CD8-positive, alpha-beta memory T cell (primary cell): ENCODE measurements at regions not wholly inside any gene's neighbourhood (a gene's known extent, or its start where the extent isn't known, plus 50 kb on each side); places are given as distances from the start of the nearest gene placed in this dataset.
A peak's percentile ranks its signal among the peaks of the same experiment; 100 is the strongest.

Source experiments
- CTCF ChIA-PET: fragments of 350-600 bp; sonication (Branson Sonifier 250); formaldehyde crosslinking; loops from one replicate; lab custom pipeline; 2021; ENCODE audit warnings: antibody characterized with exemption; lab: Charles Lee
- POLR2A ChIA-PET: fragments of 350-600 bp; sonication (Branson Sonifier 250); formaldehyde crosslinking; loops from one replicate; lab custom pipeline; 2021; ENCODE audit warnings: antibody characterized with exemption; lab: Charles Lee
- DNase-seq, 5 donors: peaks; one replicate each; pipeline versions ENCODE4 v3.0.0 to v3.0.0-alpha.2; 2020 to 2022; ENCODE audit warnings: mixed read lengths in 1 of 5
- H3K27ac ChIP-seq: one replicate; pipeline ENCODE4 v1.7.0; 2013; ENCODE audit warnings: low read depth, mild to moderate bottlenecking, low read length, moderate library complexity
- H3K27me3 ChIP-seq: 2 replicates; pipeline ENCODE4 v1.7.0; 2013; ENCODE audit warnings: low read length, mild to moderate bottlenecking; ENCODE audit not compliant: insufficient read depth, poor library complexity, severe bottlenecking
- H3K36me3 ChIP-seq: 2 replicates; pipeline ENCODE4 v1.7.0; 2013; ENCODE audit warnings: mild to moderate bottlenecking, low read length, moderate library complexity; ENCODE audit not compliant: insufficient read depth
- H3K4me1 ChIP-seq: 2 replicates; pipeline ENCODE4 v1.7.0; 2013; ENCODE audit warnings: mild to moderate bottlenecking, low read length, moderate library complexity; ENCODE audit not compliant: insufficient read depth
- H3K4me3 ChIP-seq: 2 replicates; pipeline ENCODE4 v1.7.0; 2013; ENCODE audit warnings: mild to moderate bottlenecking, low read length
- H3K9me3 ChIP-seq: 2 replicates; pipeline ENCODE4 v1.7.0; 2013; ENCODE audit warnings: mild to moderate bottlenecking, low read length
- H3K27ac Mint-ChIP-seq, 8 donors: one replicate each; pipeline ENCODE4 v1.8.0; 2020 to 2021; ENCODE audit warnings: mixed read lengths in 8 of 8, mild to moderate bottlenecking in 6 of 8, inconsistent platforms in 3 of 8, moderate library complexity in 3 of 8
- H3K27me3 Mint-ChIP-seq, 2 donors: one replicate each; pipeline ENCODE4 v1.8.0; 2020 to 2021; ENCODE audit warnings: mixed read lengths in 2 of 2, mild to moderate bottlenecking in 1 of 2, moderate library complexity in 1 of 2
- H3K36me3 Mint-ChIP-seq, 3 donors: one replicate each; pipeline ENCODE4 v1.8.0; 2020 to 2021; ENCODE audit warnings: mixed read lengths in 3 of 3, inconsistent platforms in 1 of 3, mild to moderate bottlenecking in 1 of 3
- H3K4me1 Mint-ChIP-seq, 3 donors: one replicate each; pipeline ENCODE4 v1.8.0; 2020 to 2021; ENCODE audit warnings: mixed read lengths in 3 of 3, inconsistent platforms in 1 of 3, mild to moderate bottlenecking in 1 of 3
- H3K4me3 Mint-ChIP-seq, 7 donors: one replicate each; pipeline ENCODE4 v1.8.0; 2020 to 2021; ENCODE audit warnings: mixed read lengths in 7 of 7, mild to moderate bottlenecking in 6 of 7, moderate library complexity in 4 of 7, inconsistent platforms in 2 of 7
- H3K9me3 Mint-ChIP-seq, 5 donors: one replicate each; pipeline ENCODE4 v1.8.0; 2020 to 2022; ENCODE audit warnings: mixed read lengths in 5 of 5, mild to moderate bottlenecking in 3 of 5, moderate library complexity in 2 of 5, inconsistent platforms in 1 of 5

- CTCF ChIA-PET, result no interaction called here
- H3K4me3 ChIP-seq, result no peak overlapping the region
- H3K4me1 Mint-ChIP-seq, result peaks cover 0 to 2% (median 2%) of the 10 kb centered on the region in 3 donors
- H3K9me3 Mint-ChIP-seq, result no peaks in the 10 kb centered on the region
- H3K27me3 ChIP-seq, result no peaks in the 10 kb centered on the region
- H3K27ac ChIP-seq, result no peak overlapping the region
- no peaks in the 10 kb centered on the region for H3K36me3 ChIP-seq
- peaks cover 12 to 17% of the 10 kb centered on the region in 2 donors for H3K27me3 Mint-ChIP-seq
- H3K9me3 ChIP-seq, result no peaks in the 10 kb centered on the region
- peaks cover 0 to 5% (median 0%) of the 10 kb centered on the region in 3 donors for H3K36me3 Mint-ChIP-seq
- POLR2A ChIA-PET, result no interaction called here
- DNase-seq, result no peak
- no peaks in the 10 kb centered on the region for H3K4me1 ChIP-seq
- H3K27ac Mint-ChIP-seq, result no peak overlapping the region
- no peak overlapping the region for H3K4me3 Mint-ChIP-seq
Measured at GRCh38 chr2:216560838-216561270, 62.2 kb downstream of the RPL37A start.

DNA sequence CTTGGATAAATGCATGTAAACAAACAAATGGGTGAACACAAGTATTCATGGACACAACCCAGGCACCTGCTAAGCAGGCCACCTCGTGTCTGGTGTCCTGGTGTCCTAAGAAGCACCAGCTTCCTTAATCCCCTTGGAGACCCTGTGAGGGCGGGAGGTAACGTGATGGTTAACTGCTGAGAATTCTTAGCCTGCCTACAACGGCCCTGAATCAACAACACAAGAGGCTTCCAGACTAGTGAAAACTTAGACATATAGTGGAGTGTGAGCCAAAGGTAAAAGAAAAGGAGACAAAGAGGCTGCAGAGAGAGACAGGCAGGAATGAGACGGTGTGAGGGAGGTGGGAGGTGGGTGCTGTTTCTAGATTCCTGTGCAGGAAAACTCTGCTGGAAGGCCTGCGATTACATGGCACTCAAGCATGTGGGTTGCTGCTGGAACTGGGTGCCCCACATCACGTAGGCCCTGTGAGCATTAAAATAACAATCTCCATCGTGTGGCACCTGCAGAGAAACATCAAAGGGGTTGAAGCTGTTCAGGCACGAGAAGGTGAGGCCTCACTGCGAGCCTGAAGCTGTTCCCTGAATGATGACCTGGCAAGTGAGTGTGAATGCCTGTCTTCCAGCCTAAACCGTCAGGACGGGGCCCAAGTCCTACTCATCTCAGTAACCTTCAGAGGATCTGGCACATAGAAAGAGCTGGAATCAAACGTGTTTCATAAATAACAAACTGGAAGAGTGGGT, 64.2 kb downstream of the RPL37A start:
- Histone ChIP-seq H3K27ac (no peak overlapping the region), H3K4me3 (no peak overlapping the region), H3K36me3 (no peaks in the 10 kb centered on the region), H3K9me3 (no peaks in the 10 kb centered on the region), H3K27me3 (no peaks in the 10 kb centered on the region), H3K4me1 (no peaks in the 10 kb centered on the region)
- H3K9me3 Mint-ChIP-seq, result no peaks in the 10 kb centered on the region
- H3K27ac Mint-ChIP-seq, result no peak overlapping the region
- CTCF ChIA-PET, result no interaction called here
- no peak for DNase-seq
- no peaks in the 10 kb centered on the region for H3K4me1 Mint-ChIP-seq
- peaks cover 0 to 5% (median 0%) of the 10 kb centered on the region in 3 donors for H3K36me3 Mint-ChIP-seq
- peaks cover 14 to 22% of the 10 kb centered on the region in 2 donors for H3K27me3 Mint-ChIP-seq
- H3K4me3 Mint-ChIP-seq, result no peak overlapping the region
- POLR2A ChIA-PET, result no interaction called here

DNA sequence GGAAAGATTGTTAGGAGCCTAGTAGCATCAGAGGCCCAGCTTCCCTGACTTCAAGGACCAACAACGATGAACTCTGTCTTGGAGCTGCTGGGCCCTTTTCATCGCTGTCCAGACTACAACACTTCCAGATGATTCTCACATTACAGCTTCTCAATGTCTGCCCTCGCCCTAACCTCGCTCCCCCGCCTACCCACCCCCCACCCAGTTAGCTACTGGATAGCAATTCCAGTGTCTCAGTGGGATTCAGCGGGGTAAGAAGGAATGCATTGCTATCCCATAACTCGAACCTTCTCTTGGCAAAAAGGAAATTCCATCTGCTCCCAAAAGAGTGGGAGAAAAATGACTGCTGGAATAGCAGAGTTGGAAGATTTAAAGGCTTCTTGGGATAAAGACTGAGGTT, 65.0 kb downstream of the RPL37A start:
- no peak for DNase-seq
- Histone ChIP-seq H3K9me3 (no peaks in the 10 kb centered on the region), H3K27ac (no peak overlapping the region), H3K4me1 (no peaks in the 10 kb centered on the region), H3K36me3 (no peaks in the 10 kb centered on the region), H3K4me3 (no peak overlapping the region), H3K27me3 (no peaks in the 10 kb centered on the region)
- CTCF ChIA-PET, result no interaction called here
- no peaks in the 10 kb centered on the region for H3K4me1 Mint-ChIP-seq
- peaks cover 0 to 5% (median 0%) of the 10 kb centered on the region in 3 donors for H3K36me3 Mint-ChIP-seq
- POLR2A ChIA-PET, result no interaction called here
- H3K4me3 Mint-ChIP-seq, result no peak overlapping the region
- no peak overlapping the region for H3K27ac Mint-ChIP-seq
- H3K27me3 Mint-ChIP-seq, result peaks cover 14 to 22% of the 10 kb centered on the region in 2 donors
- no peaks in the 10 kb centered on the region for H3K9me3 Mint-ChIP-seq

DNA sequence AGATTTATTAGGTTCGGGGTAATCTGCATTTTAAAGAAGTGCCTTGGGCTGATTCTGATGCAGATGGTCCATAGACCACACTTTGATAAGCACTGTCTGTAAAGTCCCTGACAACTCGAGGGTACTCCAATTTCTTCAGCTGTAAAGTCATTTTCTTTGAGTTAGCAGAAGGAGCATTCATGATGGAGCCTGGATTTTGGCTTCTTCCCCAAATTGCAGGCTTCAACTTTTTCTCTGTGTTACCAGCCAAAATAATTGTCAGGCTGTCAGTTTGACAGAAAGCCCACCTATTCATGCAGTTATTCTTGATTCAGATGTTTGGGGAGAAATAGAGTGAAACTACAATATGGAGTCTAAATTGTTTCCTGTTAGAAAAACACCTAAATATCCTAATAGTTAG, 66.0 kb downstream of the RPL37A start:
- no peak overlapping the region for H3K27ac Mint-ChIP-seq
- Histone ChIP-seq H3K4me1 (no peaks in the 10 kb centered on the region), H3K36me3 (no peaks in the 10 kb centered on the region), H3K9me3 (no peaks in the 10 kb centered on the region), H3K4me3 (no peak overlapping the region), H3K27me3 (no peaks in the 10 kb centered on the region), H3K27ac (no peak overlapping the region)
- peaks cover 0 to 5% (median 0%) of the 10 kb centered on the region in 3 donors for H3K36me3 Mint-ChIP-seq
- CTCF ChIA-PET, result no interaction called here
- no peak overlapping the region for H3K4me3 Mint-ChIP-seq
- peaks cover 13 to 29% of the 10 kb centered on the region in 2 donors for H3K27me3 Mint-ChIP-seq
- H3K4me1 Mint-ChIP-seq, result no peaks in the 10 kb centered on the region
- no peaks in the 10 kb centered on the region for H3K9me3 Mint-ChIP-seq
- POLR2A ChIA-PET, result no interaction called here
- no peak for DNase-seq

- Mint-ChIP-seq H3K4me3 (no peak overlapping the region), H3K27ac (no peak overlapping the region), H3K9me3 (peaks cover 0 to 2% (median 0%) of the 10 kb centered on the region in 5 donors), H3K36me3 (no peaks in the 10 kb centered on the region), H3K4me1 (no peaks in the 10 kb centered on the region), H3K27me3 (peaks cover 13 to 24% of the 10 kb centered on the region in 2 donors)
- Histone ChIP-seq H3K4me1 (no peaks in the 10 kb centered on the region), H3K9me3 (no peaks in the 10 kb centered on the region), H3K36me3 (no peaks in the 10 kb centered on the region), H3K27ac (no peak overlapping the region), H3K4me3 (no peak overlapping the region), H3K27me3 (no peaks in the 10 kb centered on the region)
- DNase-seq, result no peak
- ChIA-PET POLR2A (no interaction called here), CTCF (no interaction called here)
Measured at GRCh38 chr2:216565956-216566355, 67.3 kb upstream of the IGFBP2 start.

GRCh38 chr2:216568576-216568975, 64.6 kb upstream of the IGFBP2 start:
- Mint-ChIP-seq H3K4me3 (no peak overlapping the region), H3K9me3 (peaks cover 0 to 4% (median 2%) of the 10 kb centered on the region in 5 donors), H3K4me1 (no peaks in the 10 kb centered on the region), H3K27me3 (peaks cover 5 to 17% of the 10 kb centered on the region in 2 donors), H3K36me3 (peaks cover 0 to 4% (median 0%) of the 10 kb centered on the region in 3 donors), H3K27ac (peak overlapping the region in 1 of 8 donors; percentile 6)
- CTCF ChIA-PET, result no interaction called here
- Histone ChIP-seq H3K9me3 (no peaks in the 10 kb centered on the region), H3K27me3 (no peaks in the 10 kb centered on the region), H3K27ac (no peak overlapping the region), H3K36me3 (no peaks in the 10 kb centered on the region), H3K4me1 (no peaks in the 10 kb centered on the region), H3K4me3 (no peak overlapping the region)
- no peak for DNase-seq
- POLR2A ChIA-PET, result no interaction called here

DNA sequence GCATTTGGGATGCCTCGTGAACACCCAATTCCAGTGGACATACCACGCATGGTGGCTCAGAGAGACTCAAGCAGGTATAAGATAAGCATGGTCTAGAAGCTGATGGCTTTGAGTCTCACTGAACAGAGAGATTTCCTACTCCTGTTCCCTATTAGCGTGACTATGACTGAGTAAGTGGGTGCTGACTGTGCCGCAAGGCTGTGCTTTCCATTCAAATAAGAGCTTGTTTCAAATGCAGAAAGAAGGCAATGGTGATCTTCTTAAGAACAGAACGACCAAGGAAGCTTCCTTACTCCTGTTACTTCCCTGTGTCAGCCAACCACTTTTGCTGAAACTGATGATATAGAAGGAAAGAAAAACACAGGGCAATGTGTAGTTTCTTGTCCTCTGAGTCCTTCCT, 63.5 kb upstream of the IGFBP2 start:
- H3K27me3 Mint-ChIP-seq, result peaks cover 7 to 17% of the 10 kb centered on the region in 2 donors
- H3K9me3 ChIP-seq, result no peaks in the 10 kb centered on the region
- ChIA-PET CTCF (no interaction called here), POLR2A (no interaction called here)
- no peak for DNase-seq
- H3K27ac ChIP-seq, result no peak overlapping the region
- no peaks in the 10 kb centered on the region for H3K27me3 ChIP-seq
- no peak overlapping the region for H3K27ac Mint-ChIP-seq
- no peaks in the 10 kb centered on the region for H3K4me1 ChIP-seq
- no peaks in the 10 kb centered on the region for H3K36me3 ChIP-seq
- H3K4me3 Mint-ChIP-seq, result no peak overlapping the region
- peaks cover 0 to 4% (median 0%) of the 10 kb centered on the region in 3 donors for H3K36me3 Mint-ChIP-seq
- no peak overlapping the region for H3K4me3 ChIP-seq
- H3K9me3 Mint-ChIP-seq, result peaks cover 0 to 4% (median 2%) of the 10 kb centered on the region in 5 donors
- H3K4me1 Mint-ChIP-seq, result no peaks in the 10 kb centered on the region

GRCh38 chr2:216570357-216570756, 62.9 kb upstream of the IGFBP2 start:
- Histone ChIP-seq H3K27ac (no peak overlapping the region), H3K4me3 (no peak overlapping the region), H3K4me1 (no peaks in the 10 kb centered on the region), H3K27me3 (no peaks in the 10 kb centered on the region), H3K9me3 (no peaks in the 10 kb centered on the region), H3K36me3 (no peaks in the 10 kb centered on the region)
- peaks cover 0 to 4% (median 0%) of the 10 kb centered on the region in 3 donors for H3K36me3 Mint-ChIP-seq
- H3K27ac Mint-ChIP-seq, result no peak overlapping the region
- no peaks in the 10 kb centered on the region for H3K4me1 Mint-ChIP-seq
- no peak overlapping the region for H3K4me3 Mint-ChIP-seq
- POLR2A ChIA-PET, result no interaction called here
- peaks cover 7 to 17% of the 10 kb centered on the region in 2 donors for H3K27me3 Mint-ChIP-seq
- no peak for DNase-seq
- peaks cover 0 to 4% (median 2%) of the 10 kb centered on the region in 5 donors for H3K9me3 Mint-ChIP-seq
- CTCF ChIA-PET, result no interaction called here
